K562 (cell line): ENCODE measurements at regions not wholly inside any gene's neighbourhood (a gene's known extent, or its start where the extent isn't known, plus 50 kb on each side); places are given as distances from the start of the nearest gene placed in this dataset.

Source experiments
- ATAC-seq: fragments of 200-7000 bp; cut with Tn5 transposase; 3 replicates; pipeline ENCODE4 v1.9.1; 2020; ENCODE audit warnings: moderate library complexity
- BruUV-seq: library from RNA; stranded (reverse); fragments of 400-500 nt; replicated peaks from 2 replicates; lab custom pipeline; 2021; lab: Mats Ljungman, UMichigan
- CTCF ChIA-PET: fragments of 300-600 bp; formaldehyde crosslinking; extraction: SDS; loops from one replicate; lab custom pipeline; 2021; ENCODE audit warnings: low intra/inter-chr PET ratio; lab: Yijun Ruan, JAX
- POLR2A ChIA-PET: fragments of 300-600, 350-650 bp; sonication (Branson Sonifier 250); formaldehyde crosslinking; extraction: SDS; loops from one replicate; lab custom pipeline; 2021; ENCODE audit warnings: antibody characterized with exemption, inconsistent platforms; lab: Yijun Ruan, JAX
- DNase-seq, 4 experiments: peaks; one replicate each; pipeline versions ENCODE4 v3.0.0 to v3.0.0-alpha.2; 2011 to 2018; ENCODE audit warnings: low spot score in 3 of 4, mixed read lengths in 3 of 4; ENCODE audit errors: extremely low read depth in 1 of 4
- FAIRE-seq: peaks from 2 replicates; lab custom pipeline; 2011; peaks lifted over from hg19 to GRCh38; lab: Jason Lieb, UNC
- H2AFZ ChIP-seq: 2 replicates; pipeline ENCODE4 v1.6.0; 2011; ENCODE audit warnings: low read depth, low read length, control low read depth, inconsistent platforms
- H3K27ac ChIP-seq: fragments of 200-600 bp; 3 replicates; pipeline ENCODE4 v1.8.0; 2011; ENCODE audit warnings: low read depth, mild to moderate bottlenecking, control low read depth, inconsistent platforms, low read length, moderate library complexity, mixed read lengths; ENCODE audit errors: extremely low read depth
- H3K27me3 ChIP-seq, 2 experiments: fragments of 300-600 bp in 1 of 2; 2 replicates in 1 of 2; 3 replicates in 1 of 2; pipeline versions ENCODE4 v1.6.0 to v1.8.0; 2011; ENCODE audit warnings: inconsistent platforms in 2 of 2, low read length in 2 of 2, mild to moderate bottlenecking in 1 of 2, mixed read lengths in 1 of 2, moderate library complexity in 1 of 2; ENCODE audit not compliant: control insufficient read depth in 2 of 2, insufficient read depth in 2 of 2
- H3K36me3 ChIP-seq: fragments of 300-600 bp; 3 replicates; pipeline ENCODE4 v1.8.0; 2011; ENCODE audit warnings: mild to moderate bottlenecking, low read length, inconsistent platforms; ENCODE audit not compliant: control insufficient read depth, insufficient read depth
- H3K4me1 ChIP-seq, 2 experiments: fragments of 200-600 bp in 1 of 2; replicated peaks in 1 of 2; 2 replicates in 1 of 2; 3 replicates in 1 of 2; pipeline versions ENCODE4 v1.5.1 to v1.8.0; 2011; ENCODE audit warnings: inconsistent platforms in 2 of 2, low read length in 2 of 2, mild to moderate bottlenecking in 1 of 2, mixed read lengths in 1 of 2, moderate library complexity in 1 of 2; ENCODE audit not compliant: control insufficient read depth in 2 of 2, insufficient read depth in 2 of 2
- H3K4me2 ChIP-seq: 2 replicates; pipeline ENCODE4 v1.6.1; 2011; ENCODE audit warnings: low read length, control low read depth, inconsistent platforms, mixed read lengths; ENCODE audit not compliant: insufficient read depth
- H3K4me3 ChIP-seq: fragments of 200-600 bp; sonication (generic), shearing (Covaris generic); 2 replicates; pipeline ENCODE4 v1.5.1; 2016; ENCODE audit warnings: control low read depth, inconsistent platforms
- H3K79me2 ChIP-seq: fragments of 200-600 bp; 3 replicates; pipeline ENCODE4 v1.8.0; 2011; ENCODE audit warnings: low read length, inconsistent platforms; ENCODE audit not compliant: control insufficient read depth, insufficient read depth
- H3K9ac ChIP-seq, 2 experiments: 2 replicates each; pipeline versions ENCODE4 v1.6.0 to v1.6.1; 2011; ENCODE audit warnings: low read depth in 2 of 2, low read length in 2 of 2, control low read depth in 1 of 2, inconsistent platforms in 1 of 2, mild to moderate bottlenecking in 1 of 2, mixed read lengths in 1 of 2; ENCODE audit not compliant: insufficient read depth in 1 of 2
- H3K9me1 ChIP-seq: one replicate; pipeline ENCODE4 v1.6.0; 2011; ENCODE audit warnings: inconsistent platforms, mild to moderate bottlenecking, low read length, moderate library complexity; ENCODE audit not compliant: control insufficient read depth, insufficient read depth
- H3K9me3 ChIP-seq: replicated peaks from 2 replicates; pipeline ENCODE4 v1.5.1; 2011; ENCODE audit warnings: low read depth, low read length, inconsistent platforms; ENCODE audit not compliant: control insufficient read depth, insufficient read depth
- H4K20me1 ChIP-seq: replicated peaks from 2 replicates; pipeline ENCODE4 v1.6.1; 2011; ENCODE audit warnings: low read length, inconsistent platforms, mixed read lengths; ENCODE audit not compliant: control insufficient read depth, insufficient read depth
- ADNP ChIP-seq: fragments of 200-800 bp; sonication (Bioruptor generic); IDR thresholded peaks from 2 replicates; pipeline ENCODE4 v1.6.1; 2016; ENCODE audit warnings: missing genetic modification characterization, missing compliant biosample characterization
- ATF2 ChIP-seq: sonication (generic); formaldehyde crosslinking; IDR thresholded peaks from 2 replicates; pipeline ENCODE4 v1.8.1; 2022; ENCODE audit warnings: missing genetic modification reagents
- CBX1 ChIP-seq: sonication (generic); IDR thresholded peaks from 2 replicates; pipeline ENCODE4 v1.6.1; 2016; ENCODE audit warnings: antibody characterized with exemption, low read depth, mild to moderate bottlenecking
- FOXO4 ChIP-seq: fragments of 450-650 bp; formaldehyde crosslinking; IDR thresholded peaks from 2 replicates; pipeline ENCODE4 v1.4.0; 2020; ENCODE audit warnings: mild to moderate bottlenecking, moderate library complexity
- HMG20A ChIP-seq: fragments of 450-650 bp; formaldehyde crosslinking; conservative IDR thresholded peaks from 2 replicates; pipeline ENCODE4 v1.4.0; 2020; ENCODE audit warnings: mild to moderate bottlenecking, mixed read lengths
- JUNB ChIP-seq: fragments of 450-650 bp; formaldehyde crosslinking; conservative IDR thresholded peaks from 2 replicates; pipeline ENCODE4 v1.4.0; 2020; ENCODE audit warnings: mild to moderate bottlenecking
- MBD2 ChIP-seq: sonication (generic); IDR thresholded peaks from 2 replicates; pipeline ENCODE4 v1.6.1; 2016; ENCODE audit warnings: low read depth, borderline replicate concordance
- MEF2A ChIP-seq: IDR thresholded peaks from 2 replicates; pipeline ENCODE4 v1.6.1; 2011; ENCODE audit warnings: low read depth, mild to moderate bottlenecking, low read length, moderate library complexity; ENCODE audit not compliant: control insufficient read depth
- POLR2H ChIP-seq: IDR thresholded peaks from 2 replicates; pipeline ENCODE4 v1.6.1; 2016; ENCODE audit warnings: missing genetic modification characterization, low read depth, mild to moderate bottlenecking, control low read depth, missing compliant biosample characterization, moderate library complexity
- PRPF4 ChIP-seq: fragments of 200-400 bp; formaldehyde crosslinking; IDR thresholded peaks from one replicate; pipeline ENCODE4 v1.6.1; 2017; ENCODE audit warnings: low read length, low read depth, mild to moderate bottlenecking; ENCODE audit not compliant: insufficient read depth, poor library complexity, severe bottlenecking
- TARDBP ChIP-seq: fragments of 450-650 bp; IDR thresholded peaks from 2 replicates; pipeline ENCODE4 v1.6.1; 2016
- TBP ChIP-seq: optimal IDR thresholded peaks from 2 replicates; pipeline ENCODE3; 2011; ENCODE audit warnings: low read depth, low read length, improper control_type of control experiment
- TRIM28 ChIP-seq: fragments of 450-650 bp; IDR thresholded peaks from 2 replicates; pipeline ENCODE4 v1.6.1; 2017
- ZBTB17 ChIP-seq: fragments of 450-650 bp; formaldehyde crosslinking; IDR thresholded peaks from 2 replicates; pipeline ENCODE4 v1.4.0; 2020; ENCODE audit warnings: mild to moderate bottlenecking
- ZNF24 ChIP-seq: fragments of 450-650 bp; IDR thresholded peaks from 2 replicates; pipeline ENCODE4 v1.6.1; 2016
- ZNF668 ChIP-seq: fragments of 250-450 bp; sonication (Bioruptor Pico); IDR thresholded peaks from 2 replicates; pipeline ENCODE4 v1.8.0; 2022; ENCODE audit warnings: mild to moderate bottlenecking, inconsistent platforms
- ZNF696 ChIP-seq: fragments of 250-450 bp; sonication (Bioruptor Pico); conservative IDR thresholded peaks from 2 replicates; pipeline ENCODE4 v1.4.0; 2020; ENCODE audit warnings: mild to moderate bottlenecking, moderate library complexity
- ZNF707 ChIP-seq: fragments of 250-450 bp; sonication (Bioruptor Pico); conservative IDR thresholded peaks from 2 replicates; pipeline ENCODE4 v1.8.0; 2022; ENCODE audit warnings: inconsistent platforms, mild to moderate bottlenecking, moderate library complexity
- ZNF76 ChIP-seq: fragments of 250-450 bp; sonication (Bioruptor Pico); IDR thresholded peaks from 2 replicates; pipeline ENCODE4 v1.4.0; 2020; ENCODE audit warnings: mild to moderate bottlenecking, moderate library complexity, borderline replicate concordance
- WGBS: fragments of 100-300 bp; shearing (Covaris generic); methylation state at CpG from one replicate; pipeline ENCODE4 v1.1.6; 2016; ENCODE audit warnings: low coverage, mixed read lengths; ENCODE audit not compliant: insufficient coverage; ENCODE audit errors: missing lambda C conversion rate; 5-methylcytosine and 5-hydroxymethylcytosine counted together
- in situ Hi-C: fragments of 300-500 bp; cut with MboI; formaldehyde crosslinking; loops from 4 replicates; pipeline ENCODE4 v1.15.0; 2018; ENCODE audit warnings: inconsistent platforms, mixed read lengths
- intact Hi-C: fragments of 100-400 bp; cut with micrococcal nuclease; formaldehyde crosslinking; loops from 2 replicates; pipeline ENCODE4 v1.14.2; 2022
- TF ChIP-seq, protein P1 (sequence below): IDR thresholded peaks from 2 replicates; pipeline ENCODE4 v1.6.1; 2011; ENCODE audit not compliant: insufficient read length; ENCODE audit errors: extremely low read depth

DNA sequence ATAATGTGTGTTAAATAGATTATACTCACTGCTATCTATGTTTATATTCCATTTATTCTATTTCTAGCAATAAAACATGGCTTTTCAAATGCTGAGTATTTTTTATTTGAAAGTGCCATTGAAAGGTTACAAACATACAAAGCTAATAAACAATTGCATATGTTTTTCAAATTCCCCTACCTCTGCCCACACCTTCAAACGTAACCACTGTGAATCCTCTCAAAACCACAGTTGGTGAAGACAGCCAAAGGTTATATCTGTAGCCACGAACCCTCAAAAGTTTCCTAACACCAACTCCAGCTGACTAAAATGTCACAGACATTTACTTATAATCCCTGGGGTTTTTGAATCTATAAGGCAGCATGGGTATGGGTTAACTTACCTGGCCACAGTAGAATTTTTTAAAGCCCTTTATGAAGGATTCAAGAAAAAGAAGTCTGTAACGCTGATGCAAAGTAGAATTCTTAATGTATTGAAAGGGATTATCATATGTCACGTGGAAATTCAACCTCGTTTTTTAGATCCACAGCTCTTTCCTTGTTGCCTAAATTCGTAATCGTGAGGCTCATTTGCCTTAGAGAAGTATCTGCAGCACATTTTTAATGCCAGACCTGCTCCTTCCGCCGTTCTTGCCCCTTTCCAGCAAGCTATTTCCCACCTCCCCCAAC lies 122.5 kb upstream of the ZC3H12C start:
- no peaks in the 10 kb centered on the region; a peak in 1 of 5 replicates for H3K4me1 ChIP-seq
- no peaks in the 10 kb centered on the region for H3K9me1 ChIP-seq
- H3K36me3 ChIP-seq: no peaks in the 10 kb centered on the region
- in situ Hi-C loops: loop anchor here (25.0 kb wide), 1 partner anchor 392 kb away; no protein-coding TSS in a partner anchor
- DNase-seq (no peak), ATAC-seq (no peak), FAIRE-seq (no peak)
- no peaks in the 10 kb centered on the region for H3K79me2 ChIP-seq
- CTCF ChIA-PET: no interaction called here
- no TSS peak for BruUV-seq
- H3K9ac ChIP-seq: no peak overlapping the region
- H2AFZ ChIP-seq: peak overlapping the region; percentile 15; the same call in 1 of the 2 replicates
- 9% methylated on average over 7 of the region's 9 CpGs for WGBS
- TF ChIP-seq, protein P1, sequence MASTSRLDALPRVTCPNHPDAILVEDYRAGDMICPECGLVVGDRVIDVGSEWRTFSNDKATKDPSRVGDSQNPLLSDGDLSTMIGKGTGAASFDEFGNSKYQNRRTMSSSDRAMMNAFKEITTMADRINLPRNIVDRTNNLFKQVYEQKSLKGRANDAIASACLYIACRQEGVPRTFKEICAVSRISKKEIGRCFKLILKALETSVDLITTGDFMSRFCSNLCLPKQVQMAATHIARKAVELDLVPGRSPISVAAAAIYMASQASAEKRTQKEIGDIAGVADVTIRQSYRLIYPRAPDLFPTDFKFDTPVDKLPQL: no peak
- TF ChIP-seq ATF2 (CRISPR knock-in tag) (no peak), TBP (no peak), CBX1 (no peak), ZNF76 (CRISPR knock-in tag) (no peak), POLR2H (tag) (no peak), ZNF696 (CRISPR knock-in tag) (no peak), TARDBP (no peak), ZNF24 (no peak), ZNF668 (no peak), FOXO4 (CRISPR knock-in tag) (no peak), MBD2 (no peak), ADNP (no peak), TRIM28 (no peak), ZBTB17 (no peak), PRPF4 (no peak), HMG20A (CRISPR knock-in tag) (no peak), ZNF707 (CRISPR knock-in tag) (no peak), MEF2A (no peak), JUNB (CRISPR knock-in tag) (no peak)
- TF ChIP-seq, all 486 proteins: peak for 0
- Histone ChIP-seq H4K20me1 (no peaks in the 10 kb centered on the region), H3K27ac (no peak overlapping the region), H3K4me2 (no peak overlapping the region), H3K27me3 (no peaks in the 10 kb centered on the region), H3K9me3 (no peaks in the 10 kb centered on the region; the same call in 1 of the 2 replicates), H3K4me3 (no peak overlapping the region)
- POLR2A ChIA-PET: interaction anchor here (0.6 kb wide), 1 partner anchor 390 kb away, joined by 4 read pairs; no protein-coding TSS in a partner anchor
- intact Hi-C loops: loop anchor here (5.0 kb wide), 1 partner anchor 127 kb away; no protein-coding TSS in a partner anchor
